Progenitor cell of endocrine pancreas (in vitro differentiated cells): ENCODE measurements at regions not wholly inside any gene's neighbourhood (a gene's known extent, or its start where the extent isn't known, plus 50 kb on each side); places are given as distances from the start of the nearest gene placed in this dataset.
"Not testable (repeated sequence)": the region's sequence is repeated elsewhere in the genome, so short reads cannot be mapped to it uniquely, and the experiment has no call there.

Experiments used
- DNase-seq: peaks from one replicate; pipeline ENCODE4 v3.0.0; 2021; ENCODE audit warnings: low spot score; ENCODE audit not compliant: unreplicated experiment
- H3K27ac Mint-ChIP-seq: 2 replicates; pipeline ENCODE4 v1.8.0; 2021; ENCODE audit warnings: mild to moderate bottlenecking, moderate library complexity, mixed read lengths
- H3K27me3 Mint-ChIP-seq: 2 replicates; pipeline ENCODE4 v1.8.0; 2021; ENCODE audit warnings: mixed read lengths
- H3K36me3 Mint-ChIP-seq: 2 replicates; pipeline ENCODE4 v1.8.0; 2022; ENCODE audit warnings: mixed read lengths; ENCODE audit not compliant: insufficient read depth
- H3K4me1 Mint-ChIP-seq: 2 replicates; pipeline ENCODE4 v1.8.0; 2021; ENCODE audit warnings: low read depth, mixed read lengths
- H3K4me3 Mint-ChIP-seq: 2 replicates; pipeline ENCODE4 v1.8.0; 2021; ENCODE audit warnings: low read depth, mild to moderate bottlenecking, moderate library complexity, mixed read lengths
- H3K9me3 Mint-ChIP-seq: 2 replicates; pipeline ENCODE4 v1.8.0; 2021; ENCODE audit warnings: low read depth, mixed read lengths
- TF ChIP-seq, protein P1 (sequence below): fragments of 200-600 bp; sonication (generic); IDR thresholded peaks from one replicate; pipeline ENCODE4 v1.5.0; 2021; ENCODE audit warnings: antibody characterized with exemption, mild to moderate bottlenecking; ENCODE audit not compliant: unreplicated experiment

DNA sequence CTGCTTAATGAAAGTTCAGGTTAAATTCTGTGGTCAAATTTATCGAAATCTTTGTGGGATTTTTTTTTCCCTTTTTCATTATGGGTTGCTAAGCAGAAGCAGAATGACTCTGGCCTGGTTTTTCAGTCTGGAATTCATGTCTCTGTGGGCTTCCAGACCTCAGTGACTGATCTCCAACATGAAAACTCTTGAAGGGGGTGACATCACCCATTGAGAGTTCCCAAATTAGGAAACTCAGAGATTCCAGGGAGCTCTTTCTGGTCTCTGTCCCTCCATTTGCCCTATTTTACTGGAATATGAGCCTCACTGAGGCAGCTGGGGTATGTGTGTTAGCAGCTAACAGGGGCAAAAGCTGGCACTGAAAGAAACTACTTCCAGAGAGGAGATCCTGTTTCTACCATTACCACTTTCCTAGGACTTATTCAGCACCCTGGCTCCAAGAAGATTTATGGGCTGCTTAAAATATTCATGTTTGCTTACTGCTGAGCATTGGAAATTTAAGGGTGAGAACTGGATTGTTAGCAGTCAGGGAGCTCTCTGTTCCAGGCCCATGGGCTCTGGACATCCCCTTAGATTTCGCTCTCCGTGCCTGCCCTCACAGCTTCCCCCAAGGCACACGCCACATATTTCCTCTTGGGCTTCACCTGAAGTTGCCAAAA, 203.4 kb upstream of the SPAG17 start:
- no peak for DNase-seq
- Mint-ChIP-seq H3K27me3 (peaks cover 5% of the 10 kb centered on the region), H3K9me3 (no peaks in the 10 kb centered on the region), H3K27ac (no peak overlapping the region), H3K4me1 (no peaks in the 10 kb centered on the region), H3K4me3 (no peak overlapping the region), H3K36me3 (no peaks in the 10 kb centered on the region)
- TF ChIP-seq, protein P1, sequence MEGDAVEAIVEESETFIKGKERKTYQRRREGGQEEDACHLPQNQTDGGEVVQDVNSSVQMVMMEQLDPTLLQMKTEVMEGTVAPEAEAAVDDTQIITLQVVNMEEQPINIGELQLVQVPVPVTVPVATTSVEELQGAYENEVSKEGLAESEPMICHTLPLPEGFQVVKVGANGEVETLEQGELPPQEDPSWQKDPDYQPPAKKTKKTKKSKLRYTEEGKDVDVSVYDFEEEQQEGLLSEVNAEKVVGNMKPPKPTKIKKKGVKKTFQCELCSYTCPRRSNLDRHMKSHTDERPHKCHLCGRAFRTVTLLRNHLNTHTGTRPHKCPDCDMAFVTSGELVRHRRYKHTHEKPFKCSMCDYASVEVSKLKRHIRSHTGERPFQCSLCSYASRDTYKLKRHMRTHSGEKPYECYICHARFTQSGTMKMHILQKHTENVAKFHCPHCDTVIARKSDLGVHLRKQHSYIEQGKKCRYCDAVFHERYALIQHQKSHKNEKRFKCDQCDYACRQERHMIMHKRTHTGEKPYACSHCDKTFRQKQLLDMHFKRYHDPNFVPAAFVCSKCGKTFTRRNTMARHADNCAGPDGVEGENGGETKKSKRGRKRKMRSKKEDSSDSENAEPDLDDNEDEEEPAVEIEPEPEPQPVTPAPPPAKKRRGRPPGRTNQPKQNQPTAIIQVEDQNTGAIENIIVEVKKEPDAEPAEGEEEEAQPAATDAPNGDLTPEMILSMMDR: no peak

DNA sequence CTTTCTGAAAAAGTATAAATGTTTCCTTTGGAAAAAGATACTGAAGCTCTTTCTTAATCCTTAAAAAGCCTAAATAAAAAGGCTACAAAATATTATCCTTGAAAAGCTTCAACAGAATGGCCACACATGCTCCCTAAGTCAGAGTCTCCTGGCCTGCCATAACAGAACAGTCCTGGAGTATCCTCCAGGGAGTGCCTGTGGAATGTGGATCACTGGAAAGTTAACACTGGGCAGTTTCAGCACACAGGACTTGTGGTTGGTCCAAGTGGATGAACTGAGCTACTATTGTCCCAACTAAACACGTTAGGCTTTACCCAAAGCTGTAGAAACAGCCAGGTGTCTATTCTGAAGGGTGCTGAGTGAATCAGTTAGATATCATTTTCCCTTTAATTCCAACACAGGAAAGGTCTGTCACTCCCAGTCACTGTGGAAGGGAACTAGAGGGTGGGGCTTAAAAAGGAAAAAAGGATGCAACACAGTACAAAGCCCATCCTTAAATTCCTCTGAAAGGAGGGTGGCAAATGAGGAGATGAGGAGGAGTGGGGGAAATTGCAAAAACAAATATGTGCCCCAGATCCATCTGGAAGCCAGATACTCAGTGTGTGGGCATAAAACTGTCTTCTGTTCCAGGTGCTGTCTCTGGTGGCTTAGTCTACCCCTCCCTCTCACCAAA, 196.3 kb upstream of the SPAG17 start:
- H3K9me3 Mint-ChIP-seq: peaks cover 12% of the 10 kb centered on the region
- H3K27me3 Mint-ChIP-seq: no peaks in the 10 kb centered on the region
- H3K4me1 Mint-ChIP-seq: no peaks in the 10 kb centered on the region
- H3K27ac Mint-ChIP-seq: no peak overlapping the region
- TF ChIP-seq, protein P1: no peak
- H3K36me3 Mint-ChIP-seq: no peaks in the 10 kb centered on the region
- no peak for DNase-seq
- no peak overlapping the region for H3K4me3 Mint-ChIP-seq

DNA sequence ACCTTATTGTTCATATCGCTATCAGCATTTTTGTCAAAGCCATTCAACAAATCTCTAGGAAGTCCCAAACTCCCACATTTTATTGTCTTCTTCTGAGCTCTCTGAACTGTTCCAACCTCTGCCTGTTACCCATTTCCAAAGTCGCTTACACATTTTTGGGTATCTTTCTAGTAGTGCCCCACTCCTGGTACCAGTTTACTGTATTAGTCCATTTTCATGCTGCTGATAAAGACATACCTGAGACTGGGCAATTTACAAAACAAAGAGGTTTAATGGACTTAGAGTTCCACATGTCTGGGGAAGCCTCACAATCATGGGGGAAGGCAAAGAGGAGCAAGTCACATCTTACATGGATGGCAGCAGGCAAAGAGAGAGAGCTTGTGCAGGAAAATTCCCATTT, 192.2 kb upstream of the SPAG17 start:
- not testable (repeated sequence) for H3K36me3 Mint-ChIP-seq, H3K4me1 Mint-ChIP-seq, DNase-seq, H3K4me3 Mint-ChIP-seq, H3K27me3 Mint-ChIP-seq, H3K27ac Mint-ChIP-seq
- peaks cover 31% of the 10 kb centered on the region for H3K9me3 Mint-ChIP-seq

DNA sequence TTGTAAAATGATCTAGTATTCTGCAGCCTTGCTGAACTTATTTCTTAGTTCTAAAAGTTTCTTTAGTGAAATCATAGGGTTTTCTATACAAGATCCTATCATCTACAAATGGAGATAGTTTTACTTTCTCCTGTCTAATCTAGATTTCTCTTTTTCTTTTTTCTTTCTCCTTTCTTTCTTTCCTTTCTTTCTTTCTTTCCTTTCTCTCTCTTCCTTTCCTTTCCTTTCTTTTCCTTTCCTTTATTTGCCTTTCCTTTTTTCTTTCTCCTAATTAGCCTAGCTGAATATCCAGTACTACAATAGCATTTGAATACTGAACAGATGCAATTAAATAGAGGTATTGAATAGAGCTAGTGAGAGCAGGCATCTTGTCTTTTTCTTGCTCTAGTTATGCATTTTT, 186.6 kb upstream of the SPAG17 start:
- Mint-ChIP-seq H3K9me3 (peaks cover 33% of the 10 kb centered on the region), H3K4me3 (no peak overlapping the region), H3K4me1 (no peaks in the 10 kb centered on the region), H3K36me3 (no peaks in the 10 kb centered on the region), H3K27ac (no peak overlapping the region), H3K27me3 (no peaks in the 10 kb centered on the region)
- no peak for DNase-seq
- TF ChIP-seq, protein P1: no peak

DNA sequence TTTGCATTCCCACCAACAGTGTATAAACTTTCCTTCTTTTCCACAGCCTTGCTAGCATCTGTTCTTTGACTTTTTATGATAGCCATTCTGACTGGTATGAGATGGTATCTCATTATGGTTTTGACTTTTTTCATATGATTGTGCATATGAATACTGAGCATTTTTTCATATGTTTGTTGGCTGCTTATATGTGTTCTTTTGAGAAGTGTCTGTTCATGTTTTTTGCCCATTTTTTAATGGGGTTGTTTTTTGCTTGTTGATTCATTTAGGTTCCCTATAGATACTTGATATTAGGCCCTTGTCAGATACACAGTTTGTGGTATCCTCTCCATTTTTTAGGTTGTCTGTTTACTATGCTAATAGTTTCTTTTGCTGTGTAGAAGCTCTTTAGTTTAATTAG, 185.8 kb upstream of the SPAG17 start:
- H3K9me3 Mint-ChIP-seq: peaks cover 38% of the 10 kb centered on the region
- no peak overlapping the region for H3K27ac Mint-ChIP-seq
- H3K4me1 Mint-ChIP-seq: no peaks in the 10 kb centered on the region
- H3K36me3 Mint-ChIP-seq: no peaks in the 10 kb centered on the region
- DNase-seq: no peak
- TF ChIP-seq, protein P1: no peak
- H3K27me3 Mint-ChIP-seq: no peaks in the 10 kb centered on the region
- H3K4me3 Mint-ChIP-seq: no peak overlapping the region

DNA sequence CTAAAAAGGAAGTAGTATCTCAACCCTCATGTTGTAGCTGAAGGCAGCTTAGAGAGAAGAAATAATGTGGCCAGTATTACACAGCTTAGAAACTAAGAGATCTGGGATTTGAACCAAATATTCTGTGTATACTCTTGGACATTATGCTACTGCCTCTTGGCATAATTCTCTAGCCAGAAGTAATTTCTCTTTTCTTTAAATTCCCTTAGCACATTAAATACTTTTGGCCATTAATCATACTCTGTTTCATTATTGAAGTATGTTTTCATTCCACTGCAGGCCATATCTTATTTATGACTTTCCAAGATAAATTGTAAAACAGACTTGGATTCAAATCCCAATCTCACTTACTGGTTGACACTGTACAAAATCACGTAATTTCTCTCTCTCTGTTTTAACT, 181.3 kb upstream of the SPAG17 start:
- no peak overlapping the region for H3K27ac Mint-ChIP-seq
- no peaks in the 10 kb centered on the region for H3K27me3 Mint-ChIP-seq
- no peaks in the 10 kb centered on the region for H3K4me1 Mint-ChIP-seq
- no peak overlapping the region for H3K4me3 Mint-ChIP-seq
- H3K36me3 Mint-ChIP-seq: peaks cover 2% of the 10 kb centered on the region
- TF ChIP-seq, protein P1: no peak
- no peak for DNase-seq
- peaks cover 26% of the 10 kb centered on the region for H3K9me3 Mint-ChIP-seq
